Ovary (tissue), 7 donors: ENCODE measurements at regions not wholly inside any gene's neighbourhood (a gene's known extent, or its start where the extent isn't known, plus 50 kb on each side); places are given as distances from the start of the nearest gene placed in this dataset.

Experiments used
- DNase-seq, 5 donors: peaks; one replicate each; pipeline ENCODE4 v3.0.0-alpha.2; 2019 to 2020
- H3K27ac ChIP-seq, 2 donors: fragments of 200-600 bp; one replicate each; pipeline versions ENCODE4 v1.5.1 to v1.8.0; 2019 to 2022
- H3K27me3 ChIP-seq: fragments of 200-600 bp; one replicate; pipeline ENCODE4 v1.8.0; 2022
- H3K36me3 ChIP-seq: fragments of 200-600 bp; sonication (generic); one replicate; pipeline ENCODE4 v1.5.1; 2019
- H3K4me1 ChIP-seq: one replicate; pipeline ENCODE4 v1.8.1; 2013; ENCODE audit warnings: mild to moderate bottlenecking, moderate library complexity; ENCODE audit not compliant: insufficient read depth
- H3K4me3 ChIP-seq: fragments of 200-600 bp; sonication (generic); one replicate; pipeline ENCODE4 v1.5.1; 2017
- H3K9me3 ChIP-seq, 2 donors: fragments of 200-600 bp in 1 of 2; sonication (generic) in 1 of 2; one replicate each; pipeline versions ENCODE4 v1.5.1 to v1.8.1; 2013 to 2019; ENCODE audit warnings: mild to moderate bottlenecking in 1 of 2, moderate library complexity in 1 of 2
- CTCF ChIP-seq, 3 donors: fragments of 450-650 bp in 2 of 3; fragments of 200-600 bp in 1 of 3; IDR thresholded peaks; one replicate each; pipeline versions ENCODE4 v1.5.1 to v1.8.0; 2016 to 2022; ENCODE audit warnings: antibody characterized with exemption in 3 of 3, mild to moderate bottlenecking in 1 of 3
- EP300 ChIP-seq: sonication (generic); formaldehyde crosslinking; IDR thresholded peaks from one replicate; pipeline ENCODE4 v1.6.1; 2017; ENCODE audit warnings: antibody characterized with exemption
- POLR2A ChIP-seq: fragments of 450-650 bp; IDR thresholded peaks from one replicate; pipeline ENCODE4 v1.6.1; 2017; ENCODE audit warnings: antibody characterized with exemption, mild to moderate bottlenecking, moderate library complexity
- WGBS, 3 donors: extraction: QIAGEN DNeasy Blood & Tissue Kit in 1 of 3; methylation state at CpG; one replicate each; pipeline versions ENCODE4 v1.1.5 to v1.1.7; 2013 to 2017; 5-methylcytosine and 5-hydroxymethylcytosine counted together
- intact Hi-C, 4 donors: fragments of 100-400 bp; cut with DNase I; formaldehyde crosslinking; loops; one replicate each; pipeline versions ENCODE4 v1.11.0 to v1.15.1; 2022 to 2023
- donor health status: DM: no; HTN: no; CAD: no; lungs with moderate emphysema.
- donor health status: DM: no; HTN: no; CAD: no.
- donor health status: Bipolar disorder and iron deficiency.
- donor health status: DM: no; HTN: no; CAD: no.
- donor health status: DM: yes; HTN: yes; CAD: no.

GRCh38 chr17:79363552-79364275, 247.1 kb downstream of the RBFOX3 start:
- Histone ChIP-seq H3K27ac (no peak overlapping the region), H3K9me3 (no peaks in the 10 kb centered on the region), H3K27me3 (no peaks in the 10 kb centered on the region), H3K4me3 (no peak overlapping the region), H3K4me1 (no peaks in the 10 kb centered on the region), H3K36me3 (no peaks in the 10 kb centered on the region)
- TF ChIP-seq POLR2A (no peak), CTCF (IDR thresholded peaks at IDR 0.05) (no peak), EP300 (no peak)
- intact Hi-C loops: no loop called here
- DNase-seq: no peak
- WGBS, 3 donors: 66 to 77% (median 69%) methylated on average over 16 of the region's 16 CpGs

GRCh38 chr17:79362772-79363305, 248.0 kb downstream of the RBFOX3 start:
- no peak overlapping the region for H3K27ac ChIP-seq
- intact Hi-C loops: no loop called here
- H3K27me3 ChIP-seq: no peaks in the 10 kb centered on the region
- no peaks in the 10 kb centered on the region for H3K36me3 ChIP-seq
- WGBS, 3 donors: 58 to 72% (median 69%) methylated on average over 14 of the region's 14 CpGs
- no peak overlapping the region for H3K4me3 ChIP-seq
- TF ChIP-seq EP300 (no peak), CTCF (IDR thresholded peaks at IDR 0.05) (no peak), POLR2A (no peak)
- H3K4me1 ChIP-seq: no peaks in the 10 kb centered on the region
- no peak for DNase-seq
- no peaks in the 10 kb centered on the region for H3K9me3 ChIP-seq

GRCh38 chr17:79361873-79362771, 248.7 kb downstream of the RBFOX3 start:
- no peak for DNase-seq
- TF ChIP-seq POLR2A: no peak
- TF ChIP-seq EP300: no peak
- no peak for TF ChIP-seq CTCF (IDR thresholded peaks at IDR 0.05)
- Histone ChIP-seq H3K27me3 (no peaks in the 10 kb centered on the region), H3K27ac (no peak overlapping the region), H3K4me1 (no peaks in the 10 kb centered on the region), H3K9me3 (no peaks in the 10 kb centered on the region), H3K4me3 (no peak overlapping the region), H3K36me3 (no peaks in the 10 kb centered on the region)
- intact Hi-C loops: no loop called here
- 25 to 40% (median 29%) methylated on average over 29 of the region's 29 CpGs for WGBS, 3 donors

GRCh38 chr17:79361221-79361734, 249.6 kb downstream of the RBFOX3 start:
- no peak overlapping the region for H3K4me3 ChIP-seq
- H3K27me3 ChIP-seq: no peaks in the 10 kb centered on the region
- H3K9me3 ChIP-seq: no peaks in the 10 kb centered on the region
- no peak for DNase-seq
- H3K27ac ChIP-seq: no peak overlapping the region
- 59 to 64% (median 63%) methylated on average over 12 of the region's 12 CpGs for WGBS, 3 donors
- no peak for TF ChIP-seq POLR2A
- TF ChIP-seq EP300: no peak
- no peak for TF ChIP-seq CTCF (IDR thresholded peaks at IDR 0.05)
- intact Hi-C loops: no loop called here
- no peaks in the 10 kb centered on the region for H3K4me1 ChIP-seq
- no peaks in the 10 kb centered on the region for H3K36me3 ChIP-seq
